ENCODE measurements at regions not wholly inside any gene's neighbourhood (a gene's known extent, or its start where the extent isn't known, plus 50 kb on each side); places are given as distances from the start of the nearest gene placed in this dataset.

GRCh38 chr9:13865869-13866268 lies 448.1 kb downstream of the NFIB start:
- no TSS peak for BruUV-seq (replicated peaks)
- Histone ChIP-seq H3K9me3 (ENCODE audit: low read depth, low read length, poor library complexity, severe bottlenecking) (no peaks in the 10 kb centered on the region), H3K27ac (ENCODE audit: low read depth, low read length, poor library complexity, severe bottlenecking) (no peak overlapping the region), H3K4me1 (ENCODE audit: insufficient read depth, low read length, poor library complexity, severe bottlenecking) (no peaks in the 10 kb centered on the region), H3K27me3 (replicated peaks; ENCODE audit: insufficient read depth, low read depth, low read length, poor library complexity) (no peaks in the 10 kb centered on the region), H3K4me3 (ENCODE audit: low read depth, low read length, poor library complexity, severe bottlenecking) (no peak overlapping the region), H3K36me3 (ENCODE audit: insufficient read depth, low read length, poor library complexity, severe bottlenecking) (no peaks in the 10 kb centered on the region)
- intact Hi-C loops (cut with micrococcal nuclease; ENCODE audit: unreplicated experiment) = loop anchor here (10.0 kb wide), 1 partner anchor 59 kb away; no protein-coding TSS in a partner anchor
- POLR2A ChIA-PET (ENCODE audit: low non-redundant PET) = no interaction called here
- no peak for DNase-seq (ENCODE audit: low spot score)
- TF ChIP-seq, protein P1, sequence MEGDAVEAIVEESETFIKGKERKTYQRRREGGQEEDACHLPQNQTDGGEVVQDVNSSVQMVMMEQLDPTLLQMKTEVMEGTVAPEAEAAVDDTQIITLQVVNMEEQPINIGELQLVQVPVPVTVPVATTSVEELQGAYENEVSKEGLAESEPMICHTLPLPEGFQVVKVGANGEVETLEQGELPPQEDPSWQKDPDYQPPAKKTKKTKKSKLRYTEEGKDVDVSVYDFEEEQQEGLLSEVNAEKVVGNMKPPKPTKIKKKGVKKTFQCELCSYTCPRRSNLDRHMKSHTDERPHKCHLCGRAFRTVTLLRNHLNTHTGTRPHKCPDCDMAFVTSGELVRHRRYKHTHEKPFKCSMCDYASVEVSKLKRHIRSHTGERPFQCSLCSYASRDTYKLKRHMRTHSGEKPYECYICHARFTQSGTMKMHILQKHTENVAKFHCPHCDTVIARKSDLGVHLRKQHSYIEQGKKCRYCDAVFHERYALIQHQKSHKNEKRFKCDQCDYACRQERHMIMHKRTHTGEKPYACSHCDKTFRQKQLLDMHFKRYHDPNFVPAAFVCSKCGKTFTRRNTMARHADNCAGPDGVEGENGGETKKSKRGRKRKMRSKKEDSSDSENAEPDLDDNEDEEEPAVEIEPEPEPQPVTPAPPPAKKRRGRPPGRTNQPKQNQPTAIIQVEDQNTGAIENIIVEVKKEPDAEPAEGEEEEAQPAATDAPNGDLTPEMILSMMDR (conservative IDR thresholded peaks at IDR 0.05; ENCODE audit: low read depth, low read length) = no peak
- no peak for TF ChIP-seq EZH2 (IDR thresholded peaks at IDR 0.05; ENCODE audit: borderline replicate concordance, low read depth, low read length, poor library complexity, severe bottlenecking)
- CTCF ChIA-PET = no interaction called here

- ChIA-PET POLR2A (ENCODE audit: low non-redundant PET) (no interaction called here), CTCF (no interaction called here)
- no peaks in the 10 kb centered on the region for H3K36me3 ChIP-seq (ENCODE audit: insufficient read depth, low read length, poor library complexity, severe bottlenecking)
- TF ChIP-seq, protein P1 (conservative IDR thresholded peaks at IDR 0.05; ENCODE audit: low read depth, low read length) = no peak
- no peak for TF ChIP-seq EZH2 (IDR thresholded peaks at IDR 0.05; ENCODE audit: borderline replicate concordance, low read depth, low read length, poor library complexity, severe bottlenecking)
- intact Hi-C loops (cut with micrococcal nuclease; ENCODE audit: unreplicated experiment) = loop anchor here (10.0 kb wide), 1 partner anchor 62 kb away; no protein-coding TSS in a partner anchor
- no peaks in the 10 kb centered on the region for H3K27me3 ChIP-seq (replicated peaks; ENCODE audit: insufficient read depth, low read depth, low read length, poor library complexity)
- H3K4me1 ChIP-seq (ENCODE audit: insufficient read depth, low read length, poor library complexity, severe bottlenecking) = no peaks in the 10 kb centered on the region
- H3K4me3 ChIP-seq (ENCODE audit: low read depth, low read length, poor library complexity, severe bottlenecking) = no peak overlapping the region
- H3K9me3 ChIP-seq (ENCODE audit: low read depth, low read length, poor library complexity, severe bottlenecking) = no peaks in the 10 kb centered on the region
- H3K27ac ChIP-seq (ENCODE audit: low read depth, low read length, poor library complexity, severe bottlenecking) = no peak overlapping the region
- no TSS peak for BruUV-seq (replicated peaks)
- DNase-seq (ENCODE audit: low spot score) = peak; percentile 3
Measured at GRCh38 chr9:13863112-13863511, 450.8 kb downstream of the NFIB start.

GRCh38 chr9:13862654-13863053 lies 451.3 kb downstream of the NFIB start:
- BruUV-seq (replicated peaks) = no TSS peak
- H3K27ac ChIP-seq (ENCODE audit: low read depth, low read length, poor library complexity, severe bottlenecking) = no peak overlapping the region
- H3K4me1 ChIP-seq (ENCODE audit: insufficient read depth, low read length, poor library complexity, severe bottlenecking) = no peaks in the 10 kb centered on the region
- ChIA-PET CTCF (no interaction called here), POLR2A (ENCODE audit: low non-redundant PET) (no interaction called here)
- H3K27me3 ChIP-seq (replicated peaks; ENCODE audit: insufficient read depth, low read depth, low read length, poor library complexity) = no peaks in the 10 kb centered on the region
- DNase-seq (ENCODE audit: low spot score) = no peak
- intact Hi-C loops (cut with micrococcal nuclease; ENCODE audit: unreplicated experiment) = loop anchor here (10.0 kb wide), 1 partner anchor 62 kb away; no protein-coding TSS in a partner anchor
- H3K4me3 ChIP-seq (ENCODE audit: low read depth, low read length, poor library complexity, severe bottlenecking) = no peak overlapping the region
- no peaks in the 10 kb centered on the region for H3K9me3 ChIP-seq (ENCODE audit: low read depth, low read length, poor library complexity, severe bottlenecking)
- H3K36me3 ChIP-seq (ENCODE audit: insufficient read depth, low read length, poor library complexity, severe bottlenecking) = no peaks in the 10 kb centered on the region
- TF ChIP-seq, protein P1 (conservative IDR thresholded peaks at IDR 0.05; ENCODE audit: low read depth, low read length) = no peak
- TF ChIP-seq EZH2 (IDR thresholded peaks at IDR 0.05; ENCODE audit: borderline replicate concordance, low read depth, low read length, poor library complexity, severe bottlenecking) = no peak

Measured in A673 (cell line).